Stimulated activated naive B cell treated with anti-CD40 and anti-IgM and Interleukin-4, amounts not matched to agents 10 μg/mL and 1 μg/mL and 100 μg/mL, for 72 hours (primary cell): ENCODE measurements at regions not wholly inside any gene's neighbourhood (a gene's known extent, or its start where the extent isn't known, plus 50 kb on each side); places are given as distances from the start of the nearest gene placed in this dataset.
"Not testable (repeated sequence)": the region's sequence is repeated elsewhere in the genome, so short reads cannot be mapped to it uniquely, and the experiment has no call there.

Experiments
- ATAC-seq, 2 donors: fragments of 150-1000 bp; cut with Tn5 transposase; replicated peaks; 2 replicates each; pipeline ENCODE4 v1.10.0; 2021; ENCODE audit warnings: moderate library complexity in 1 of 2
- DNase-seq: peaks from one replicate; pipeline ENCODE4 v3.0.0; 2021
- H3K27ac Mint-ChIP-seq: one replicate; pipeline ENCODE4 v1.8.0; 2022; ENCODE audit warnings: mild to moderate bottlenecking, mixed read lengths
- H3K27me3 Mint-ChIP-seq, 2 donors: one replicate each; pipeline ENCODE4 v1.8.0; 2022; ENCODE audit warnings: mixed read lengths in 2 of 2
- H3K36me3 Mint-ChIP-seq, 2 donors: one replicate each; pipeline ENCODE4 v1.8.0; 2022; ENCODE audit warnings: mixed read lengths in 2 of 2, mild to moderate bottlenecking in 1 of 2
- H3K4me1 Mint-ChIP-seq, 2 donors: one replicate each; pipeline ENCODE4 v1.8.0; 2022; ENCODE audit warnings: mixed read lengths in 2 of 2, mild to moderate bottlenecking in 1 of 2
- H3K4me3 Mint-ChIP-seq, 2 donors: one replicate each; pipeline ENCODE4 v1.8.0; 2022; ENCODE audit warnings: mild to moderate bottlenecking in 2 of 2, mixed read lengths in 2 of 2, moderate library complexity in 1 of 2
- H3K9me3 Mint-ChIP-seq, 2 donors: one replicate each; pipeline ENCODE4 v1.8.0; 2022; ENCODE audit warnings: mixed read lengths in 2 of 2, mild to moderate bottlenecking in 1 of 2

- Mint-ChIP-seq H3K27ac (no peak overlapping the region), H3K4me1 (no peaks in the 10 kb centered on the region), H3K27me3 (no peaks in the 10 kb centered on the region), H3K4me3 (no peak overlapping the region), H3K36me3 (peaks cover 6 to 8% of the 10 kb centered on the region in 2 donors), H3K9me3 (peaks cover 34 to 46% of the 10 kb centered on the region in 2 donors)
- DNase-seq (no peak), ATAC-seq (no peak)
Measured at GRCh38 chr22:11613898-11614755, 3913.9 kb upstream of the OR11H1 start.

GRCh38 chr22:11614798-11615433 is 3913.1 kb upstream of the OR11H1 start:
- H3K9me3 Mint-ChIP-seq: peaks cover 41 to 54% of the 10 kb centered on the region in 2 donors
- H3K36me3 Mint-ChIP-seq: peaks cover 6 to 14% of the 10 kb centered on the region in 2 donors
- H3K4me3 Mint-ChIP-seq, ATAC-seq, H3K27ac Mint-ChIP-seq, H3K27me3 Mint-ChIP-seq, H3K4me1 Mint-ChIP-seq, DNase-seq: not testable (repeated sequence)

- Mint-ChIP-seq H3K36me3 (peaks cover 6 to 14% of the 10 kb centered on the region in 2 donors), H3K4me1 (no peaks in the 10 kb centered on the region), H3K27ac (no peak overlapping the region), H3K9me3 (peaks cover 39 to 49% of the 10 kb centered on the region in 2 donors), H3K27me3 (no peaks in the 10 kb centered on the region), H3K4me3 (no peak overlapping the region)
- DNase-seq (no peak), ATAC-seq (no peak)
Measured at GRCh38 chr22:11616811-11617210, 3911.2 kb upstream of the OR11H1 start.

DNA sequence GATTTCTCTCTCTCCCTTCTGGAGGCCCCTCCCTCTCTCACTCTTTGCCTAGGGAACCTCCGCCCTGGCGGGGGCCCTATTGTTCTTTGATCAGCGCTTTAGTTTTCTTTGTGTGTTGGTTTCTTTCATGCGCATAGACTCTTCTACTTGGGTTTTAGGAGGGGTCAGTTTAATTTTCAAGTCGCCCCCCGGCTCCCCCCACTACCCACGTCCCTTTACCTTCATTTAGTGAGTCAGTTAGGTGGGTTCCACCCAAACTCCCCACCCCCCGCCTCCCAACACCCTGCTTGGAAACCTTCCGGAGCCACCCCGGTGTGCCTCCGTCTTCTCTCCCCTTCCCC is 3909.7 kb upstream of the OR11H1 start:
- H3K36me3 Mint-ChIP-seq: peaks cover 6 to 14% of the 10 kb centered on the region in 2 donors
- H3K4me3 Mint-ChIP-seq, ATAC-seq, H3K27ac Mint-ChIP-seq, H3K27me3 Mint-ChIP-seq, DNase-seq, H3K4me1 Mint-ChIP-seq: not testable (repeated sequence)
- peaks cover 35 to 39% of the 10 kb centered on the region in 2 donors for H3K9me3 Mint-ChIP-seq

DNA sequence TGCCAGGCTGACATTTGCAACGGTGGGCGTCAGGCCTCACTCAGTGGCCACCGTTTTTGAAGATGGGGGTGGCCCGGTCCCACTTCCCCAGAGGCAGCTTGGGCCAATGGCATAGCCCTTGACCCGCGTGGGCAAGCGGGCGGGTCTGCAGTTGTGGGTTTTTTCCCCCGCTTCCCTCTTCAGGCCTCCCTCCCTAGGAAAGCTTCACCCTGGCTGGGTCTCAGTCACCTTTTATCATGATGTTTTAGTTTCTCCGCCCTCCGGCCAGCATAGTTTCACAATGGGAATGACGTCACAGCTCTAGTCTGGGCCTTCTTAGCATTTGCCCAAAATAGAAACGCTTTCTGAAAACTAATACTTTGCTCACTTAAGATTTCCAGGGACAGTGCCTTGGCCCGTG is 3909.3 kb upstream of the OR11H1 start:
- H3K4me1 Mint-ChIP-seq, DNase-seq, ATAC-seq, H3K4me3 Mint-ChIP-seq, H3K27ac Mint-ChIP-seq, H3K27me3 Mint-ChIP-seq: not testable (repeated sequence)
- H3K36me3 Mint-ChIP-seq: peaks cover 6 to 14% of the 10 kb centered on the region in 2 donors
- peaks cover 35 to 39% of the 10 kb centered on the region in 2 donors for H3K9me3 Mint-ChIP-seq

GRCh38 chr22:11620921-11621762 is 3906.8 kb upstream of the OR11H1 start:
- H3K27ac Mint-ChIP-seq, H3K27me3 Mint-ChIP-seq, H3K4me3 Mint-ChIP-seq, ATAC-seq, H3K4me1 Mint-ChIP-seq, DNase-seq: not testable (repeated sequence)
- Mint-ChIP-seq H3K9me3 (peaks cover 33 to 34% of the 10 kb centered on the region in 2 donors), H3K36me3 (peaks cover 6 to 12% of the 10 kb centered on the region in 2 donors)

DNA sequence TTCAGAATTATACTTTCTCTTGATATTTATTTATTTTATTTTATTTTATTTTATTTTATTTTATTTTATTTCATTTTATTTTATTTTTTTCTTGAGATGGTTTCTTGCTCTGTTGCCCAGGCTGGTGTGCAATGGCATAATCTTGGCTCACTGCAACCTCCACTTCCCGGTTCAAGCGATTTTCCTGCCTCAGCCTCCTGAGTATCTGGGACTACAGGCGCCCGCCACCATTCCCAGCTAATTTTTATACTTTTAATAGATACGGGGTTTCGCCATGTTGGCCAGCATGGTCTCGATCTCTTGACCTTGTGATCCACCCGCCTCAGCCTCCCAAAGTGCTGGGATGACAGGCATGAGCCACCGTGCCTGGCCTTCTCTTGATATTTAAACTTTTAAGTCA is 3905.2 kb upstream of the OR11H1 start:
- not testable (repeated sequence) for H3K4me3 Mint-ChIP-seq, H3K27me3 Mint-ChIP-seq, DNase-seq, H3K27ac Mint-ChIP-seq, ATAC-seq, H3K4me1 Mint-ChIP-seq
- peaks cover 0 to 11% of the 10 kb centered on the region in 2 donors for H3K36me3 Mint-ChIP-seq
- H3K9me3 Mint-ChIP-seq: peaks cover 30 to 31% of the 10 kb centered on the region in 2 donors

DNA sequence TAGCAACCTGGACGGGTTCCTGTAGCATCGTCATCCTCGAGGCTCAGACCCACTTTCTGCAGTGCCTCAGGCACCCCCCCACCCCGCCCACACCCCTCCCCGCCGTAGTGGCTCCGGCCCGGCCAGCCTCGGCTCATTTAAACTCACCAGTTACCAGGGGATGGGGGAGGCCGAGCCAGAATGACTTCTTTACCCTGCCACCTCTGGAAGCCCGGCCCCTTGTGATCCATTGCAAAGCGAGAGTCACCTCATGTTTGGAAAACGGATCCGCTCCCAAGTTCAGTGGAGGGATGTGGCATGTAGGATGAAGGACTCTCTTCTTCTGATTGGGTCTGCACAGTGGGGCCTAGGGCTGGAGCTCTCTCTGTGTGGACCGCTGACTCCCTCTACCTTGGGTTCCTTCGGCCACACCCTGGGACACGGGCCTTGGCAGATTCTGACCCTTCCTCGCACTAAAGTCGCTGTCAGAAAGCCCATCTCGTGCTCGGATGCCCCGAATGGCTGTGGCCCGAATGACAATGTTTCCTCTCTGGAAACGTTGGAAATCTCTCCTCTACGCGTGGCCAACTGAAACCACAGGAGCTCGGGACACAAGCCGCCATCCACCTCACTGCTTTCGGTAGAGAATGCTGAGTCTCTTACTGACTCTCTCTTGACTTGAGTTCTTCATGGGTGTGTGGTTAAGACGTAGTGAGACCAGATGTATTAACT is 3902.1 kb upstream of the OR11H1 start:
- not testable (repeated sequence) for H3K27ac Mint-ChIP-seq, H3K27me3 Mint-ChIP-seq

GRCh38 chr22:11626422-11626773 is 3901.6 kb upstream of the OR11H1 start:
- no peak for DNase-seq
- H3K36me3 Mint-ChIP-seq: peaks cover 5% of the 10 kb centered on the region in 2 donors
- no peak overlapping the region for H3K27ac Mint-ChIP-seq
- no peak for ATAC-seq
- no peaks in the 10 kb centered on the region for H3K27me3 Mint-ChIP-seq
- H3K9me3 Mint-ChIP-seq: peaks cover 18 to 26% of the 10 kb centered on the region in 2 donors
- H3K4me1 Mint-ChIP-seq: no peaks in the 10 kb centered on the region
- no peak overlapping the region for H3K4me3 Mint-ChIP-seq

More for the DNA sequence above, 3902.1 kb upstream of the OR11H1 start:
- H3K9me3 Mint-ChIP-seq: peaks cover 18 to 26% of the 10 kb centered on the region in 2 donors
- DNase-seq, H3K4me3 Mint-ChIP-seq, ATAC-seq, H3K36me3 Mint-ChIP-seq, H3K4me1 Mint-ChIP-seq: not testable (repeated sequence)

- not testable (repeated sequence) for H3K36me3 Mint-ChIP-seq, H3K4me3 Mint-ChIP-seq, DNase-seq, H3K4me1 Mint-ChIP-seq, H3K27me3 Mint-ChIP-seq, ATAC-seq, H3K27ac Mint-ChIP-seq
- H3K9me3 Mint-ChIP-seq: peaks cover 18 to 26% of the 10 kb centered on the region in 2 donors
Measured at GRCh38 chr22:11627036-11627435, 3901.0 kb upstream of the OR11H1 start.

- no peak for DNase-seq
- Mint-ChIP-seq H3K4me1 (no peaks in the 10 kb centered on the region), H3K36me3 (peaks cover 5% of the 10 kb centered on the region in 2 donors), H3K4me3 (no peak overlapping the region), H3K9me3 (peaks cover 18 to 26% of the 10 kb centered on the region in 2 donors), H3K27me3 (no peaks in the 10 kb centered on the region), H3K27ac (no peak overlapping the region)
- ATAC-seq: no peak
Measured at GRCh38 chr22:11627436-11627797, 3900.6 kb upstream of the OR11H1 start.

- DNase-seq: no peak
- Mint-ChIP-seq H3K27me3 (no peaks in the 10 kb centered on the region), H3K4me3 (no peak overlapping the region), H3K4me1 (no peaks in the 10 kb centered on the region), H3K36me3 (peaks cover 5% of the 10 kb centered on the region in 2 donors), H3K27ac (no peak overlapping the region), H3K9me3 (peaks cover 18 to 26% of the 10 kb centered on the region in 2 donors)
- ATAC-seq: no peak
Measured at GRCh38 chr22:11627798-11628650, 3900.0 kb upstream of the OR11H1 start.
